Stimulated activated memory B cell treated with anti-CD40 and anti-IgM and Interleukin-4, amounts not matched to agents 10 μg/mL and 1 μg/mL and 100 μg/mL, for 72 hours (primary cell): ENCODE measurements at regions not wholly inside any gene's neighbourhood (a gene's known extent, or its start where the extent isn't known, plus 50 kb on each side); places are given as distances from the start of the nearest gene placed in this dataset.
A peak's percentile ranks its signal among the peaks of the same experiment; 100 is the strongest.

ENCODE experiments used
- ATAC-seq: fragments of 150-1000 bp; cut with Tn5 transposase; 2 replicates; pipeline ENCODE4 v1.10.0; 2021
- H3K27ac Mint-ChIP-seq: one replicate; pipeline ENCODE4 v1.8.0; 2022; ENCODE audit warnings: mild to moderate bottlenecking, mixed read lengths
- H3K27me3 Mint-ChIP-seq: one replicate; pipeline ENCODE4 v1.8.0; 2022; ENCODE audit warnings: mixed read lengths
- H3K36me3 Mint-ChIP-seq: one replicate; pipeline ENCODE4 v1.8.0; 2022; ENCODE audit warnings: mixed read lengths
- H3K4me1 Mint-ChIP-seq: one replicate; pipeline ENCODE4 v1.8.0; 2022; ENCODE audit warnings: mixed read lengths
- H3K4me3 Mint-ChIP-seq: one replicate; pipeline ENCODE4 v1.8.0; 2022; ENCODE audit warnings: mild to moderate bottlenecking, moderate library complexity, mixed read lengths
- H3K9me3 Mint-ChIP-seq: one replicate; pipeline ENCODE4 v1.8.0; 2022; ENCODE audit warnings: mixed read lengths

DNA sequence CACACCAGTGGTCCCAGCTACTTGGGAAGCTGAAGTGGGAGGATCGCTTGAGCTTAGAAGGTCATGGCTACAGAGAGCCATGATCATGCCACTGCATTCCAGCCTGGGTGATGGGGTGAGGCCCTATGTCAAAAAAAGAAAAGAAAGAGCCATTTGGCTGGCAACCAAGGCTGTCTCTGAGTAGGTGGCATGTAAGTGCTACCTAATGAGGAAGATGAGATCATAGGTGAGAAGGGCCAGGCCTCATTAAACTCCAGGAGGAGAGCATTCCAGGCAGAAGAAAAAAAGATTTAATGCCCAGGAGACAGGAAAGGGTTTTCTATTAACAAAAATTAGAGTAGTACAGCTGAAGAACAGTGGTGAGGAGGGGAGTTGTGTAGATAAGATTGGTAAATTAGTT lies 103.4 kb upstream of the ZNF678 start:
- H3K9me3 Mint-ChIP-seq = no peaks in the 10 kb centered on the region
- no peaks in the 10 kb centered on the region for H3K36me3 Mint-ChIP-seq
- H3K4me1 Mint-ChIP-seq = no peaks in the 10 kb centered on the region
- ATAC-seq = no peak
- H3K27ac Mint-ChIP-seq = no peak overlapping the region
- H3K4me3 Mint-ChIP-seq = no peak overlapping the region
- peaks cover 14% of the 10 kb centered on the region for H3K27me3 Mint-ChIP-seq

DNA sequence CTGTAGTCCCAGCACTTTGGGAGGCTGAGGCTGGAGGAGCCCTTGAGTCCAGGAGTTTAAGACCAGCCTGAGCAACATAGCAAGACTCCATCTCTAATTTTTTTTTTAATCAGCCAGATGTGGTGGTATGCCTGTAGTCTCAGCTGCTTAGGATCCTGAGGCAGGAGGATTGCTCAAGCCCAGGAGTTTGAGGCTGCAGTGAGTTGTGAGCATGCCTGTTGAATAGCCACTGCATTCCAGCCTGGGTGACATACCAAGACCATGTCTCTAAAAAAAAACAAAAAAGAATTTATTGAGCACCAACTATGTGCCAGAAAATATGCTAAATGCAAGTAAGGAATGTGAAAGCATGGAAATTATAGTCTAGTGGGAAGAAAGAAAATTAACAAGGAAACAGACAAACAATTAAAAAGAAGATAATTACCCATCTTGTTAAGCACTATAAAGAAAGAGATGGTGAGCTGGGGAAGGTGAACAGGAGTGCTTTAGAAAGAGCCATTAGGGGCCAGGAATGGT lies 104.0 kb upstream of the ZNF678 start:
- no peaks in the 10 kb centered on the region for H3K4me1 Mint-ChIP-seq
- H3K9me3 Mint-ChIP-seq = no peaks in the 10 kb centered on the region
- peaks cover 20% of the 10 kb centered on the region for H3K27me3 Mint-ChIP-seq
- H3K27ac Mint-ChIP-seq = no peak overlapping the region
- H3K36me3 Mint-ChIP-seq = no peaks in the 10 kb centered on the region
- ATAC-seq = no peak
- H3K4me3 Mint-ChIP-seq = no peak overlapping the region

GRCh38 chr1:227454686-227455085 lies 108.7 kb upstream of the ZNF678 start:
- H3K27ac Mint-ChIP-seq = no peak overlapping the region
- H3K4me1 Mint-ChIP-seq = no peaks in the 10 kb centered on the region
- H3K4me3 Mint-ChIP-seq = no peak overlapping the region
- no peaks in the 10 kb centered on the region for H3K9me3 Mint-ChIP-seq
- peaks cover 26% of the 10 kb centered on the region for H3K27me3 Mint-ChIP-seq
- no peaks in the 10 kb centered on the region for H3K36me3 Mint-ChIP-seq
- no peak for ATAC-seq

DNA sequence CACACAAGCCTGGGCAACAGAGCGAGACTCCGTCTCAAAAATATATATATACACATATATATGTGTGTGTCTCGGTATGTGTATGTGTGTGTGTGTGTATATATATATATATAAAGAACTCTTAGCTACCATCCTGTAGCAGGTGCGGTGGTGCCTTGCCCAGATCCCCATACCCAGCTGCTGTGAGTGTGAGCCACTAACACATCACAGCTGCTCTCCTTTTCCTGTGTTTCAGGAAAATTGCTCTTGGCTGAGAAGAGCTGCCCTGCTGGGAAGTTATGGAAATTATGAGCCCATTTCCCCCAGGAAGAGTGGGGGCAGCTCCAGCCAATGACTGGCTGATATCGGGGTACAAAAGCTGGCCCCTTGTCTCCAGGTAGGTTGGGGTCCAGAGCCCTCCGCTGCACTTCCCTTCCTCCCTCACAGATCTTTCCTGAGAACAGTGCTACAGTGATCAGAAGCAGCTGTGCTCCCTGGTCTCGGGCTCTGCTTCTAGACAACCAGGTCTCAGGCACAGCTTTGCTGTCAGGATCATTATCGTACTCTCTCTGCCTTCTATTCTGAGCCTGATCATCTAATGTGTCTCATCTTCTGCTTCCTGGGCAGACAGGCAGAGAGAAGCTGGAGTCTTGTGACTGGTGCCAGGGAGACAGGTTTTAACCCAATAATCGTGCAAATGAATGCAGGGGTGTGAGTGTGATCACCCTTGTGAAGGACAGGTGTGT lies 109.6 kb upstream of the ZNF678 start:
- ATAC-seq = no peak
- peaks cover 34% of the 10 kb centered on the region for H3K27me3 Mint-ChIP-seq
- H3K27ac Mint-ChIP-seq = no peak overlapping the region
- no peaks in the 10 kb centered on the region for H3K36me3 Mint-ChIP-seq
- no peak overlapping the region for H3K4me3 Mint-ChIP-seq
- H3K4me1 Mint-ChIP-seq = no peaks in the 10 kb centered on the region
- H3K9me3 Mint-ChIP-seq = no peaks in the 10 kb centered on the region

DNA sequence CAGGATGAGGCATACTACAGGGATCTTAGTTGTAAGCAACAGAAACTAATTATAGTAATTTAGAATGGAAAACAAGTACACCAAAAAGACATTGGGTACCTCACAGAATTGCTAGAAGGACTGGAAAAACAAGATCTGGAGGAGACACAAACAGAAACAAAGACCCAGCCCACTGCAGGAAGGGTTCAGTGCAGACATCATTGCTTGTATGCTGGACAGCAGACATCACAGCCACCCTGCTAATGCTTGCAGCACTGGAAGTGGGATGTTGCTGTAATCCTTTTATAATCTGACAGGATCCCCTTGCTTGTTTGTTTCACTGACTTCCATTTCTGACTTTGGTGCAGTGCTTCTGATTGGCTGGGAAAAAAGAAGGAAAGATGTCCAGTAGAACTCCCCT lies 111.4 kb upstream of the ZNF678 start:
- Mint-ChIP-seq H3K9me3 (peaks cover 3% of the 10 kb centered on the region), H3K4me1 (no peaks in the 10 kb centered on the region), H3K4me3 (no peak overlapping the region), H3K36me3 (no peaks in the 10 kb centered on the region), H3K27me3 (peaks cover 48% of the 10 kb centered on the region), H3K27ac (no peak overlapping the region)
- no peak for ATAC-seq

DNA sequence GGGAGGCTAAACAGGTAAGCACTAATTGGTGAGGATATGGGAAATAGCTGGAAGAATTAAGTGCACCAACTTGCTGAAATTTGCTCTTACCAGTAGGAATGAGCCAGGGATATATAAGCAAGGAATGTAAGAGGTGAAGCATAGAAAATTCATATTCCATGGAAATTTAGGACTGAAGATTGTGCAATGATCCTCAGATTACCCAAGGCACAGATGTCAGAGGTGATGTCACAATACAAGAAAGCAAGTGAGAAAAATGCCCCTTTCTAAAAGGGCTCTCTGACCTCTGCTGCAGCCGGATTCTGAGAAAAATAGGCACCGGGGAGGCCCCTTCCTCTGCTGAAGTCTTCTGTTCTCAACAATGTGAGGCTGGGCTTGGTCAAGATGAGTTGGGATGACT lies 112.3 kb upstream of the ZNF678 start:
- H3K4me3 Mint-ChIP-seq = no peak overlapping the region
- H3K36me3 Mint-ChIP-seq = no peaks in the 10 kb centered on the region
- no peak for ATAC-seq
- H3K27me3 Mint-ChIP-seq = peaks cover 49% of the 10 kb centered on the region
- H3K27ac Mint-ChIP-seq = no peak overlapping the region
- H3K9me3 Mint-ChIP-seq = peaks cover 7% of the 10 kb centered on the region
- H3K4me1 Mint-ChIP-seq = no peaks in the 10 kb centered on the region

DNA sequence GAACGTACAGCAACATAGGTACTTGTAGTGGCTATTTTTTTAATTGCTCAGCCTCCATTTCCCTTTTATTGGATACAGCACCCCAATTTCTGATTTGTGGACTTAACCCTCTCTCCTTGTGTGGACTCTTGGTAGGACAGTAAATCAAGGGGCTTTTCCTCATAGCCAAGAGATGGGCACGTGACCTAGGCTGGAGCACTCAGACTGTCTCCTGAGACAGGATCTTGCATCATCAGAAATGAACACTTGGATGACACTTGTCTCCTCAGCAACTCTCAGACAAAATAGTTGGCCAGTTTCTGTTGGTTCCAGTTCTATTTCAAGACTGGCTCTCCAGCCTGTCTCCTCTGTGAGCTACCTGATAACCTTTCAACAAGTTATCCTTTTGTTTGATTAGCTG lies 112.9 kb upstream of the ZNF678 start:
- Mint-ChIP-seq H3K27ac (no peak overlapping the region), H3K36me3 (no peaks in the 10 kb centered on the region), H3K4me3 (no peak overlapping the region), H3K27me3 (peaks cover 53% of the 10 kb centered on the region), H3K4me1 (no peaks in the 10 kb centered on the region), H3K9me3 (peaks cover 9% of the 10 kb centered on the region)
- no peak for ATAC-seq

- ATAC-seq = no peak
- Mint-ChIP-seq H3K27me3 (peaks cover 55% of the 10 kb centered on the region), H3K4me3 (no peak overlapping the region), H3K27ac (no peak overlapping the region), H3K4me1 (no peaks in the 10 kb centered on the region), H3K9me3 (peaks cover 9% of the 10 kb centered on the region), H3K36me3 (no peaks in the 10 kb centered on the region)
Observed at GRCh38 chr1:227449741-227450441, 113.5 kb upstream of the ZNF678 start.

DNA sequence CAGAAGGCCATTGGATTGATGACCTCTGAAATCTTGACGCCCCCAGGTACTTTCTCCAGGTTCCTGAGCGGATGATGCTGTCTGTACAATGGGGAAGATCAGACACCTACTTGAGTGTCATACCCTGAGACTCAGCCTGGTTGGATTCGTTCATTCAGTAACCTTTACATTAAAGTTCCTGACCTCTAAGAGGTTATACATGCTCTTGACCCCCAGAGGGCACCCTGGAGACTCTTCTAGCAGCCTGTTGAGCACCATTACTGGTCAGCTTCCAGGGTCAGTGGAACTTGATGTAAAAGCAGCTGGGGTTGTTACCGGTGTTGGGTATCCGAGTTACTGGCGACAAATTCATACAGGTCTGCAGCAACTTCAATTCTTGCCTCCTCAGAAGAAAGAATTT lies 114.3 kb upstream of the ZNF678 start:
- H3K9me3 Mint-ChIP-seq = peaks cover 9% of the 10 kb centered on the region
- H3K27me3 Mint-ChIP-seq = peaks cover 51% of the 10 kb centered on the region
- no peaks in the 10 kb centered on the region for H3K36me3 Mint-ChIP-seq
- no peak overlapping the region for H3K4me3 Mint-ChIP-seq
- peak; percentile 35 for ATAC-seq
- H3K27ac Mint-ChIP-seq = no peak overlapping the region
- no peaks in the 10 kb centered on the region for H3K4me1 Mint-ChIP-seq

GRCh38 chr1:227447531-227447990 lies 115.8 kb upstream of the ZNF678 start:
- no peak overlapping the region for H3K4me3 Mint-ChIP-seq
- ATAC-seq = no peak
- H3K27ac Mint-ChIP-seq = no peak overlapping the region
- H3K9me3 Mint-ChIP-seq = peaks cover 9% of the 10 kb centered on the region
- H3K27me3 Mint-ChIP-seq = peaks cover 48% of the 10 kb centered on the region
- H3K4me1 Mint-ChIP-seq = no peaks in the 10 kb centered on the region
- H3K36me3 Mint-ChIP-seq = no peaks in the 10 kb centered on the region

DNA sequence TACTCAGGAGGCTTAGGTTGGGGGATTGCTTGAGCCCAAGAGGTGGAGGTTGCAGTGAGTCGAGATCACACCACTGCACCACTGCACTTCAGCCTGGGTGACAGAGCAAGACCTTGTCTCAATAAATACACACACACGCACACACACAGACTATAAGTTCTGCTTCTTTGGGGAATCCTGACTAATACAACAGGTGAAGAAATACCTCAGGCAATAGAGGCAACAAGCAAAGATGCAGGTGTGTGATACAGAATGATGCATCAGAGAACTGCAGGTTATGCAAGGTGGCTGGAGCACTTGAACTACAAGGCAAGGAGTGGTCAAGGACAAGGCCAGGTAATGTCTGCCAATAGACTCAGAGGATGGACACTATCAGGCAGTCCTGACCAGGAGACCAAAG lies 117.6 kb upstream of the ZNF678 start:
- H3K36me3 Mint-ChIP-seq = no peaks in the 10 kb centered on the region
- H3K27ac Mint-ChIP-seq = no peak overlapping the region
- peaks cover 9% of the 10 kb centered on the region for H3K9me3 Mint-ChIP-seq
- no peak overlapping the region for H3K4me3 Mint-ChIP-seq
- no peaks in the 10 kb centered on the region for H3K4me1 Mint-ChIP-seq
- peaks cover 48% of the 10 kb centered on the region for H3K27me3 Mint-ChIP-seq
- no peak for ATAC-seq

DNA sequence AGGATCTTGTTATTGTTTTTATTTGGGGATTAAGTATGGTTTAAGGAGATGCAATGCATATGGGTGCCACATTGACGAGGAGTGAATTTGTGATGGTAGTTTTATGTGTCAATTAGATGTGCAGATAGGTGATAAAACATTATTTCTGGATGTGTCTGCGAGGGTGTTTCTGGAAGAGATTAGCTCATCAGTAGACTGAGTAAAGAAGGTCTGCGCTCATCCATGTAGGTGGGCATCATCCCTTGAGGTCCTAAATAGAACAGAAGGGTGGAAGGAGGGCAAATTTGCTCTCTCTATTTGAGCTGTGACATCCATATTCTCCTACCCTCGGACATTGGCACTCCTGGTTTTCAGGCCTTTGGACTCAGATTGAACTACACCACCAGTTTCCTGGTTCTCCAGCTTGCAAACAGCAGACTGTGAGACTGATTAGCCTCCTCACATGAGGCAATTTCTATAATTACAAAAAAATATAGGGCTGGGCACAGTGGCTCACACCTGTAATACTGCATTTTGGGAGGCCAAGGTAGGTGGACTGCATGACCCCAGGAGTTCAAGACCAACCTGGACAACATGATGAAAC lies 118.2 kb upstream of the ZNF678 start:
- no peaks in the 10 kb centered on the region for H3K4me1 Mint-ChIP-seq
- H3K36me3 Mint-ChIP-seq = no peaks in the 10 kb centered on the region
- no peak overlapping the region for H3K4me3 Mint-ChIP-seq
- no peak for ATAC-seq
- H3K27me3 Mint-ChIP-seq = peaks cover 48% of the 10 kb centered on the region
- no peak overlapping the region for H3K27ac Mint-ChIP-seq
- H3K9me3 Mint-ChIP-seq = peaks cover 9% of the 10 kb centered on the region

DNA sequence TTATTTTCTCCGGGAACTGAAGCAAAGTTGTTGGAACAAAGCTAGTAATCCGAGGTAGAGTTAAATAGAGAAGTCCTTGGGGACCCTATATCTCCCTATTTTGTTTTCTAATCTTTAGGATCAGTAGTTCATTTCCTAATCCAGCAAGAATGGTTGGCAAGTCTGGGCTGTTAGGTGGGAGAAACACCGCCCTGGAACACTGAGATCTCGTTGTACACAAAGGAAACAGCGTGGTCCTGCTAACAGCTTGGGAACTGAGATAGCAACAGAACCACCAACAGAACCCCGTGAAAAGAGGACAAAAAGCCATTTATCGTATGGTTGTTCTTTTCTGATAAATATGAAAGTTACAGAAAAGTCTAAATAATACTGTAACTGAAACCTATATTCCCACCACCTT lies 121.9 kb upstream of the CDC42BPA start:
- Mint-ChIP-seq H3K36me3 (no peaks in the 10 kb centered on the region), H3K9me3 (no peaks in the 10 kb centered on the region), H3K4me1 (peaks cover 7% of the 10 kb centered on the region), H3K27ac (no peak overlapping the region), H3K27me3 (peaks cover 50% of the 10 kb centered on the region), H3K4me3 (no peak overlapping the region)
- no peak for ATAC-seq

GRCh38 chr1:227437495-227438008 lies 119.3 kb upstream of the CDC42BPA start:
- Mint-ChIP-seq H3K4me3 (no peak overlapping the region), H3K4me1 (peaks cover 7% of the 10 kb centered on the region), H3K36me3 (no peaks in the 10 kb centered on the region), H3K27me3 (peaks cover 65% of the 10 kb centered on the region), H3K9me3 (no peaks in the 10 kb centered on the region), H3K27ac (no peak overlapping the region)
- no peak for ATAC-seq

DNA sequence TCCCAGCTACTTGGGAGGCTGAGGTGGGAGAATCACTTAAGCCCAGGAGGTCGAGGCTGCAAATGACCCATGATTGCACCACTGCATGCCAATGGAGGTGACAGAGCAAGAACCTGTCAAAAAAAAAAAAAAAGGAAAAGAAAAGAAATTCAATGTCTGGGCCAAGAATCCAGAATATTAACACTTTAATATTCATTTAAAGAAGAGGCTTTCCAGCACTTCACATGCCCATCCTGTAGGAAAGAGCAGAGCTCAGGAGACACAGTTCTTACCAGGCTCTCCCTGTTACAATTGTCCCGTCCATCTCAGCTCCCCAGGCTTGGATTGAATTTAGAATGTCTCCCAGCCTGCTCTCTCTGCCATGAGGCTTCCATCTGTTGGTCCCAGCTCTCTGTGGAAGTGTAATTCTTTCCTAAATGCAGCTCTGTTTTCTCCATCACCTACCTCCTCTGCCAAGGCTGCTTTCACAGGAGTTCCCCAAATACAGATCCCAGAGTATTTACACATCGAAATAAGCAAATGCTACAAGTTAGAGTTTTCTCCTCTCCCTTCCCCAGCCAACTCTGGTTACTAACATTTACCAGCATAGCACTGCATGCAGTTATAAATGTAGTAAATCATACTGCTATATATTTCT lies 116.6 kb upstream of the CDC42BPA start:
- Mint-ChIP-seq H3K27me3 (peaks cover 65% of the 10 kb centered on the region), H3K27ac (no peak overlapping the region), H3K4me3 (no peak overlapping the region), H3K9me3 (no peaks in the 10 kb centered on the region), H3K4me1 (peaks cover 7% of the 10 kb centered on the region), H3K36me3 (no peaks in the 10 kb centered on the region)
- ATAC-seq = no peak
